Sigmoid colon (tissue), 6 donors: ENCODE measurements at regions not wholly inside any gene's neighbourhood (a gene's known extent, or its start where the extent isn't known, plus 50 kb on each side); places are given as distances from the start of the nearest gene placed in this dataset.
"Not testable (repeated sequence)": the region's sequence is repeated elsewhere in the genome, so short reads cannot be mapped to it uniquely, and the experiment has no call there.

Experiments used
- DNase-seq: peaks from one replicate; pipeline ENCODE4 v3.0.0-alpha.2; 2019
- H3K27ac ChIP-seq, 4 donors: fragments of 200-600 bp; sonication (generic); one replicate each; pipeline ENCODE4 v1.5.1; 2016 to 2019; ENCODE audit warnings: mild to moderate bottlenecking in 1 of 4
- H3K27me3 ChIP-seq, 3 donors: fragments of 200-600 bp; sonication (generic); one replicate each; pipeline ENCODE4 v1.5.1; 2019; ENCODE audit warnings: mild to moderate bottlenecking in 1 of 3
- H3K36me3 ChIP-seq, 4 donors: fragments of 200-600 bp; sonication (generic); one replicate each; pipeline ENCODE4 v1.5.1; 2016 to 2019
- H3K4me1 ChIP-seq, 4 donors: fragments of 200-600 bp; sonication (generic); one replicate each; pipeline ENCODE4 v1.5.1; 2017 to 2019
- H3K4me3 ChIP-seq, 4 donors: fragments of 200-600 bp; sonication (generic); one replicate each; pipeline ENCODE4 v1.5.1; 2017 to 2019; ENCODE audit warnings: mild to moderate bottlenecking in 2 of 4, moderate library complexity in 1 of 4
- H3K9me3 ChIP-seq, 4 donors: fragments of 200-600 bp in 3 of 4; sonication (generic) in 3 of 4; one replicate each; pipeline versions ENCODE4 v1.5.1 to v1.6.1; 2013 to 2019
- EP300 ChIP-seq, 4 donors: sonication (generic); formaldehyde crosslinking; IDR thresholded peaks; one replicate each; pipeline ENCODE4 v1.6.1; 2017; ENCODE audit warnings: antibody characterized with exemption in 4 of 4
- POLR2A ChIP-seq, 2 donors: fragments of 450-650 bp; IDR thresholded peaks; one replicate each; pipeline ENCODE4 v1.6.1; 2016; ENCODE audit warnings: antibody characterized with exemption in 2 of 2, mild to moderate bottlenecking in 2 of 2, moderate library complexity in 2 of 2
- POLR2AphosphoS5 ChIP-seq, 4 donors: sonication (generic); formaldehyde crosslinking; IDR thresholded peaks; one replicate each; pipeline ENCODE4 v1.6.1; 2017; ENCODE audit warnings: antibody characterized with exemption in 4 of 4
- WGBS, 2 donors: extraction: QIAGEN DNeasy Blood & Tissue Kit; methylation state at CpG; one replicate each; pipeline ENCODE4 v1.1.7; 2013; 5-methylcytosine and 5-hydroxymethylcytosine counted together
- intact Hi-C: fragments of 100-400 bp; cut with DNase I; formaldehyde crosslinking; loops from one replicate; pipeline ENCODE4 v1.15.1; 2023
- TF ChIP-seq, protein P1 (sequence below), 4 experiments: fragments of 450-650 bp in 3 of 4; fragments of 200-600 bp in 1 of 4; IDR thresholded peaks; one replicate each; pipeline ENCODE4 v1.5.1; 2016 to 2019; ENCODE audit warnings: antibody characterized with exemption in 4 of 4, mild to moderate bottlenecking in 3 of 4, moderate library complexity in 2 of 4
- donor health status: healthy with polysubstance abuse.
- donor health status: healthy.

- Histone ChIP-seq H3K4me3 (no peak overlapping the region), H3K27ac (no peak overlapping the region), H3K36me3 (no peaks in the 10 kb centered on the region), H3K9me3 (no peaks in the 10 kb centered on the region), H3K27me3 (no peaks in the 10 kb centered on the region), H3K4me1 (no peaks in the 10 kb centered on the region)
- DNase-seq, result no peak
- intact Hi-C loops, result no loop called here
- TF ChIP-seq, protein P1, sequence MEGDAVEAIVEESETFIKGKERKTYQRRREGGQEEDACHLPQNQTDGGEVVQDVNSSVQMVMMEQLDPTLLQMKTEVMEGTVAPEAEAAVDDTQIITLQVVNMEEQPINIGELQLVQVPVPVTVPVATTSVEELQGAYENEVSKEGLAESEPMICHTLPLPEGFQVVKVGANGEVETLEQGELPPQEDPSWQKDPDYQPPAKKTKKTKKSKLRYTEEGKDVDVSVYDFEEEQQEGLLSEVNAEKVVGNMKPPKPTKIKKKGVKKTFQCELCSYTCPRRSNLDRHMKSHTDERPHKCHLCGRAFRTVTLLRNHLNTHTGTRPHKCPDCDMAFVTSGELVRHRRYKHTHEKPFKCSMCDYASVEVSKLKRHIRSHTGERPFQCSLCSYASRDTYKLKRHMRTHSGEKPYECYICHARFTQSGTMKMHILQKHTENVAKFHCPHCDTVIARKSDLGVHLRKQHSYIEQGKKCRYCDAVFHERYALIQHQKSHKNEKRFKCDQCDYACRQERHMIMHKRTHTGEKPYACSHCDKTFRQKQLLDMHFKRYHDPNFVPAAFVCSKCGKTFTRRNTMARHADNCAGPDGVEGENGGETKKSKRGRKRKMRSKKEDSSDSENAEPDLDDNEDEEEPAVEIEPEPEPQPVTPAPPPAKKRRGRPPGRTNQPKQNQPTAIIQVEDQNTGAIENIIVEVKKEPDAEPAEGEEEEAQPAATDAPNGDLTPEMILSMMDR (IDR thresholded peaks at IDR 0.05), result no peak
- no peak for TF ChIP-seq EP300 (IDR thresholded peaks at IDR 0.05)
- no peak for TF ChIP-seq POLR2AphosphoS5 (IDR thresholded peaks at IDR 0.05)
- no peak for TF ChIP-seq POLR2A (IDR thresholded peaks at IDR 0.05)
- 23 to 41% methylated on average over 1 of the region's 1 CpG for WGBS, 2 donors
These were observed 85.1 kb upstream of the RELN start for GRCh38 chr7:104074529-104074928.

DNA sequence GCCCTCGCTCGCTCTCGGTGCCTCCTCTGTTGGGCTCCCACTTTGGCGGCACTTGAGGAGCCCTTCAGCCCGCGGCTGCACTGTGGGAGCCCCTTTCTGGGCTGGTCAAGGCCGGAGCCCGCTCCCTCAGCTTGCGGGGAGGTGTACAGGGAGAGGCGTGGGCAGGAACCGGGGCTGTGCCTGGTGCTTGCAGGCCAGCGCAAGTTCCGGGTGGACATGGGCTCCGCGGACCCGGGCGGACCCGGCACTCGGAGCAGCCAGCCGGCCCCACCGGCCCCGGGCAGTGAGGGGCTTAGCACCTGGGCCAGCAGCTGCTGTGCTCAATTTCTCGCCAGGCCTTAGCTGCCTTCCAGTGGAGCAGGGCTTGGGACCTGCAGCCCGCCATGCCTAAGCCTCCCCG, 82.2 kb upstream of the RELN start:
- H3K36me3 ChIP-seq, H3K9me3 ChIP-seq, H3K27me3 ChIP-seq, H3K4me3 ChIP-seq, H3K27ac ChIP-seq, H3K4me1 ChIP-seq, intact Hi-C loops, DNase-seq: not testable (repeated sequence)
- 96% methylated on average over 25 of the region's 25 CpGs for WGBS, 2 donors

- H3K4me1 ChIP-seq, result no peaks in the 10 kb centered on the region
- H3K9me3 ChIP-seq, result no peaks in the 10 kb centered on the region
- H3K27me3 ChIP-seq, result no peaks in the 10 kb centered on the region
- no peak overlapping the region for H3K4me3 ChIP-seq
- no peaks in the 10 kb centered on the region for H3K36me3 ChIP-seq
- no peak overlapping the region for H3K27ac ChIP-seq
- DNase-seq, result no peak
- TF ChIP-seq, protein P1 (IDR thresholded peaks at IDR 0.05), result no peak
- TF ChIP-seq POLR2A (IDR thresholded peaks at IDR 0.05) (no peak), POLR2AphosphoS5 (IDR thresholded peaks at IDR 0.05) (no peak), EP300 (IDR thresholded peaks at IDR 0.05) (no peak)
- intact Hi-C loops, result no loop called here
These were observed 76.0 kb upstream of the RELN start for GRCh38 chr7:104065491-104065890.

DNA sequence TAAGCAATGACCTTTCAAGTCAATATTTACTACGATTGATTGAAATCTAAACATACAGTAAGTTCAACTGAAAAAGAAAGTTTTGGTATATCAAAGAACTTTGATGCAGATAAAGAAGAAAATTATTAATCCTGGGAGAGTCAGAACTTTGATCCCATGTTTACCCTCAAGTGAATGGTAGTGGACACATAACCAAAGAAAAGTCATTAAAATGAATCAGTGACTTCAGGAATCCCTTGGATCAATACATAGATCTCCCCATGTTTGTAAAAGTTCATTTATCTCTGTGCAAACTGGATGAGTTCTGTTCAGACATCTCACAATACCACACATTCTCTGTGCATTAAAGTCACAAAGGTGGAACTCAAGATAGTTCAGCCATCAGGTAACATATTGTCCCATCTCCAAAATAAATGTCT, 75.5 kb upstream of the RELN start:
- Histone ChIP-seq H3K27ac (no peak overlapping the region), H3K4me1 (no peaks in the 10 kb centered on the region), H3K9me3 (no peaks in the 10 kb centered on the region), H3K36me3 (no peaks in the 10 kb centered on the region), H3K27me3 (no peaks in the 10 kb centered on the region), H3K4me3 (no peak overlapping the region)
- intact Hi-C loops, result no loop called here
- DNase-seq, result no peak
- no peak for TF ChIP-seq POLR2A (IDR thresholded peaks at IDR 0.05)
- no peak for TF ChIP-seq POLR2AphosphoS5 (IDR thresholded peaks at IDR 0.05)
- TF ChIP-seq, protein P1 (IDR thresholded peaks at IDR 0.05), result no peak
- no peak for TF ChIP-seq EP300 (IDR thresholded peaks at IDR 0.05)
- 69 to 78% methylated on average over 1 of the region's 1 CpG for WGBS, 2 donors

GRCh38 chr7:104063797-104064196, 74.3 kb upstream of the RELN start:
- H3K4me1 ChIP-seq, intact Hi-C loops, H3K27ac ChIP-seq, H3K27me3 ChIP-seq, DNase-seq, H3K9me3 ChIP-seq, H3K36me3 ChIP-seq, H3K4me3 ChIP-seq: not testable (repeated sequence)
- WGBS, 2 donors, result 71 to 98% methylated on average over 2 of the region's 2 CpGs

DNA sequence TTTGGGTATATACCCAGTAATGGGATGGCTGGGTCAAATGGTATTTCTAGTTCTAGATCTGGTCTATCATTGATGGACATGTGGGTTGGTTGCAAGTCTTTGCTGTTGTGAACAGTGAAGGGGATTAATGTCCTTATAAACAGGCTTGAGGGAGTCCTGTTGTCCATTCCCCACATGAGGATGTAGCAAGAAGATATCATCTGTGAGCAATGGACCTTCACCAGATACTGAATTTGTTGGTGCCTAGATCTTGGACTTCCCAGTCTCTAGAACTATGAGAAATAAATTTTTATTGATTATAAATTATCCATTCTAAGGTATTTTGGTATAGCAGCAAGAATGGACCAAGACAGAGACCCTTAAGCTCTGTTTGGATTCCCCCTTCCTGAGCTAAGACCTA, 72.2 kb upstream of the RELN start:
- Histone ChIP-seq H3K4me1 (no peaks in the 10 kb centered on the region), H3K9me3 (no peaks in the 10 kb centered on the region)
- TF ChIP-seq POLR2A (IDR thresholded peaks at IDR 0.05) (no peak), POLR2AphosphoS5 (IDR thresholded peaks at IDR 0.05) (no peak), EP300 (IDR thresholded peaks at IDR 0.05) (no peak)
- TF ChIP-seq, protein P1 (IDR thresholded peaks at IDR 0.05), result no peak

DNA sequence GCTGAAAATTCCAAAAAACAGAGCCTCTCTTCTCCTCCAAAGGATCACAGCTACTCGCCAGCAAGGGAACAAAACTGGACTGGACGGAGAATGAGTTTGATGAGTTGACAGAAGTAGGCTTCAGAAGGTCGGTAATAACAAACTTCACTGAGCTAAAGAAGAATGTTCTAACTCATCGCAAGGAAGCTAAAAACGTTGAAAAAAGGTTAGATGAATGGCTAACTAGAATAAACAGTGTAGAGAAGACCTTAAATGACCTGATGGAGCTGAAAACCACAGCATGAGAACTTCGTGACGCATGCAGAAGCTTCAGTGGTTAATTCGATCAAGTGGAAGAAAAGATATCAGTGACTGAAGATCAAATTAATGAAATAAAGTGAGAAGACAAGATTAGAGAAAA, 70.4 kb upstream of the RELN start:
- H3K9me3 ChIP-seq, H3K27me3 ChIP-seq, H3K4me3 ChIP-seq, intact Hi-C loops, H3K27ac ChIP-seq, H3K4me1 ChIP-seq, H3K36me3 ChIP-seq, DNase-seq: not testable (repeated sequence)
- WGBS, 2 donors, result 78 to 83% methylated on average over 8 of the region's 8 CpGs

More for the DNA sequence above, 72.2 kb upstream of the RELN start:
- H3K27me3 ChIP-seq, result no peaks in the 10 kb centered on the region
- no peaks in the 10 kb centered on the region for H3K36me3 ChIP-seq
- no peak for DNase-seq
- H3K4me3 ChIP-seq, result no peak overlapping the region
- intact Hi-C loops, result no loop called here
- no peak overlapping the region for H3K27ac ChIP-seq
